ENCODE measurements at regions not wholly inside any gene's neighbourhood (a gene's known extent, or its start where the extent isn't known, plus 50 kb on each side); places are given as distances from the start of the nearest gene placed in this dataset.

DNA sequence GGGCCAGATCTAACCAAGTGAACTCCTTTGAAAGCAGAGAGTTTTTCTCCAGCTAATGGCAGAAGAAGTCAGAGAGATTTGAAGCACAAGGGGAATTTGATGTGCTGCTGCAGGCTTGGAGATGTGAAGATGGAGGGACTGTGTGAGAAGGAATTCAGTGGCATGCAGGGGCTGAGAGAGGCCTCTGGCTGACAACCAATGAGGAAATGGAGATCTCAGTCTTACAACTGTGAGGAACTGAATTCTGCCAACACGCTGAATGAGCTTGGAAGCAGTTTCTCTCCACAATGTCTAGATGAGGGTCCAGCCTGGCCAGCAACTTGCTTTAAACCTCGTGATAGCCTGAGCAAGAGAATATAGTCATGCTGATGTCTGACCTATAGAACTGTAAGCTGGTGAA lies 224.1 kb upstream of the DPP10 start:
- TF ChIP-seq, protein P1, sequence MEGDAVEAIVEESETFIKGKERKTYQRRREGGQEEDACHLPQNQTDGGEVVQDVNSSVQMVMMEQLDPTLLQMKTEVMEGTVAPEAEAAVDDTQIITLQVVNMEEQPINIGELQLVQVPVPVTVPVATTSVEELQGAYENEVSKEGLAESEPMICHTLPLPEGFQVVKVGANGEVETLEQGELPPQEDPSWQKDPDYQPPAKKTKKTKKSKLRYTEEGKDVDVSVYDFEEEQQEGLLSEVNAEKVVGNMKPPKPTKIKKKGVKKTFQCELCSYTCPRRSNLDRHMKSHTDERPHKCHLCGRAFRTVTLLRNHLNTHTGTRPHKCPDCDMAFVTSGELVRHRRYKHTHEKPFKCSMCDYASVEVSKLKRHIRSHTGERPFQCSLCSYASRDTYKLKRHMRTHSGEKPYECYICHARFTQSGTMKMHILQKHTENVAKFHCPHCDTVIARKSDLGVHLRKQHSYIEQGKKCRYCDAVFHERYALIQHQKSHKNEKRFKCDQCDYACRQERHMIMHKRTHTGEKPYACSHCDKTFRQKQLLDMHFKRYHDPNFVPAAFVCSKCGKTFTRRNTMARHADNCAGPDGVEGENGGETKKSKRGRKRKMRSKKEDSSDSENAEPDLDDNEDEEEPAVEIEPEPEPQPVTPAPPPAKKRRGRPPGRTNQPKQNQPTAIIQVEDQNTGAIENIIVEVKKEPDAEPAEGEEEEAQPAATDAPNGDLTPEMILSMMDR (conservative IDR thresholded peaks at IDR 0.05; ENCODE audit: low read length), result no peak
- no peak for TF ChIP-seq EZH2phosphoT487 (IDR thresholded peaks at IDR 0.05; ENCODE audit: borderline replicate concordance, low read depth, low read length)

Measured in OCI-LY7 (cell line).